GM12865 (cell line): ENCODE measurements at regions not wholly inside any gene's neighbourhood (a gene's known extent, or its start where the extent isn't known, plus 50 kb on each side); places are given as distances from the start of the nearest gene placed in this dataset.

Source experiments
- DNase-seq: peaks from one replicate; pipeline ENCODE4 v3.0.0; 2010; ENCODE audit warnings: low read depth
- H3K4me3 ChIP-seq: 2 replicates; pipeline ENCODE4 v1.5.1; 2011; ENCODE audit warnings: mild to moderate bottlenecking, low read depth, low read length, control low read depth
- TF ChIP-seq, protein P1 (sequence below): IDR thresholded peaks from 2 replicates; pipeline ENCODE4 v1.5.1; 2011; ENCODE audit warnings: low read length, control low read depth, low read depth, inconsistent platforms; ENCODE audit not compliant: insufficient read depth; ENCODE audit errors: missing control alignments

GRCh38 chr5:138647794-138648410 lies 72.7 kb upstream of the HSPA9 start:
- DNase-seq = no peak
- no peak overlapping the region for H3K4me3 ChIP-seq
- TF ChIP-seq, protein P1, sequence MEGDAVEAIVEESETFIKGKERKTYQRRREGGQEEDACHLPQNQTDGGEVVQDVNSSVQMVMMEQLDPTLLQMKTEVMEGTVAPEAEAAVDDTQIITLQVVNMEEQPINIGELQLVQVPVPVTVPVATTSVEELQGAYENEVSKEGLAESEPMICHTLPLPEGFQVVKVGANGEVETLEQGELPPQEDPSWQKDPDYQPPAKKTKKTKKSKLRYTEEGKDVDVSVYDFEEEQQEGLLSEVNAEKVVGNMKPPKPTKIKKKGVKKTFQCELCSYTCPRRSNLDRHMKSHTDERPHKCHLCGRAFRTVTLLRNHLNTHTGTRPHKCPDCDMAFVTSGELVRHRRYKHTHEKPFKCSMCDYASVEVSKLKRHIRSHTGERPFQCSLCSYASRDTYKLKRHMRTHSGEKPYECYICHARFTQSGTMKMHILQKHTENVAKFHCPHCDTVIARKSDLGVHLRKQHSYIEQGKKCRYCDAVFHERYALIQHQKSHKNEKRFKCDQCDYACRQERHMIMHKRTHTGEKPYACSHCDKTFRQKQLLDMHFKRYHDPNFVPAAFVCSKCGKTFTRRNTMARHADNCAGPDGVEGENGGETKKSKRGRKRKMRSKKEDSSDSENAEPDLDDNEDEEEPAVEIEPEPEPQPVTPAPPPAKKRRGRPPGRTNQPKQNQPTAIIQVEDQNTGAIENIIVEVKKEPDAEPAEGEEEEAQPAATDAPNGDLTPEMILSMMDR = no peak

DNA sequence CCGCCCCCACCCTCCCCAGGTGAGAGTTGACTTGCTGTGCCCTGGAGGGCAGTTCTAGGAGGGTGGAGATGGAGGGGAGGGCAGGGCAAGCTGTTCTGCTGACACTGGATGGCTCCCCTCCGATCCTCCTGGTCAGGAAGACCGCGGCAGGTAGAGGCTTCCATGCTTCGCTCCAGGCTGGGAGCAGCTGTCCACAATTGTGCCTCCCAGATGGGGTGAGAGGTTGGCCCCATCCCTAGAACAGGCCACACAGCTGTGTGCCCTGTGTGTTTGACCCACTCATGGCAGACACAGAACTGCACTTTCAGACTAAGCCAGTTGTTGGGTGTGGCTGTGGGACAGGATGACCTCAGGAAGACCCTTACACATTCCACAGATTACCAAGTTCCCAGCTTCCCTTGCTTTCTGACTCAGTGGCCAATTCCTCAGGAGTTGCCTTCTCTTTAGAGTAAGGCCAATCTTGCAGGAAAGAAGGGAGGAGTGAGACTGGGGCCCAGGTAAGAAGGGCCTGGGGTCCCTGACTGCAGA lies 72.1 kb upstream of the HSPA9 start:
- H3K4me3 ChIP-seq = no peak overlapping the region
- no peak for DNase-seq
- TF ChIP-seq, protein P1 = no peak

DNA sequence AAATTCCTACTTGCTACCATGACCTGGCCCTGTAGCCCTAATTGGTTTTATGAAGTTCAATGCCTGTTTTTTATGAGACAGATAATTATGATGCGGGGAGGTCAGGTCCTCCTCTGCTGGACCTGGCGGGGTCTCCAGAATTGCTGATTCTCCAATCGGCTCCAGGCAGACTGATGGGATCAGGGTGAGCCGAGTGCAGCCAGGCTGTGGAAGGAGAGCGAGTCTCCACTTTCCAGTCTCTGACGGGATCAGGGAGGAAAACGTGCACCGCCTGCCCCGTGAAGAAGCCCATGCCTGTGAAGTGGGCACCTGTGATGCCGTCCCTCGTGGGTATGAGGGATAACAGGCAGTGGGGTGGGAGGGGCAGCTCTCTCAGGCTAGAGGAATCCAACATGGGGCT lies 71.5 kb upstream of the HSPA9 start:
- DNase-seq = no peak
- TF ChIP-seq, protein P1 = no peak
- no peak overlapping the region for H3K4me3 ChIP-seq

- TF ChIP-seq, protein P1 = no peak
- DNase-seq = no peak
- H3K4me3 ChIP-seq = no peak overlapping the region
Observed at GRCh38 chr5:138645778-138646575, 70.8 kb upstream of the HSPA9 start.

DNA sequence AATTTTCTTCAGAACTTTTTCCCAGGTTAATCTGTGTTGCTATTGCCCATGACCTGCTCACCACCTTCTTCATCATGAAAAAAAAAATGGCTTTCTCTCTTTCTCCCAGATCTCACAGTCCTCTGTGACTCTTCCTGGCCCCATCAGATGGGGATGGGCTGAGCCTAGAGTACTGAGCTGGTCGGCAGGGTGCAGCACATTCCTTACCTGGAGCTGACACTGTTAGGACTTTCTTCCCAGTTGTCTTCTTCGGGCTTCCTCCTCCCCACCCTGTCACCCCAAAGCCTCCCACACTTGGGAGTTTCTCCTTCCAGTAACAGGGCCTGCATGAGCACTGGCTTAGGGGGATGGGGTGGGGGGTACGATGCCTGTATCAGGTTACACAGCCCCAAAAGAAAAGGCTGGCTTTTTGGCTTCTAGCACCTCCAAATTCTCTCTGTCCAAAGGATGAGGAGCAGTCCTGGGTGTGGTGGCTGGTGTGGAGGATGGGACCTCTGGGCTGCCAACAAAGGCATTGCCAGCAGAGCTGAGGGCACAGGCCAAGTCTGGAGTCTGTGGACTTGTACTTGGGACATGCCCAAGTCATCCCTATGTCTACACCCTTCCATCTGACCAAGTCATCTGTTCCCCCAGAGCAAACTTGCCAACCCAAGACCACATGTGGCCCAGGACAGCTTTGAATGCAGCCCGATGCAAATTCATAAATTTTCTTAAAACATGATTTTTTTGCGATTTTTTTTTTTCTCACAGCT lies 68.0 kb upstream of the HSPA9 start:
- TF ChIP-seq, protein P1 = no peak
- no peak for DNase-seq
- H3K4me3 ChIP-seq = no peak overlapping the region

- peak; percentile 74 for DNase-seq
- TF ChIP-seq, protein P1 = peak; percentile 78
- no peak overlapping the region for H3K4me3 ChIP-seq
Observed at GRCh38 chr5:138641547-138642298, 66.5 kb upstream of the HSPA9 start.
